Pons (tissue), 1 donor: ENCODE measurements at regions not wholly inside any gene's neighbourhood (a gene's known extent, or its start where the extent isn't known, plus 50 kb on each side); places are given as distances from the start of the nearest gene placed in this dataset.
A peak's percentile ranks its signal among the peaks of the same experiment; 100 is the strongest.
"Not testable (repeated sequence)": the region's sequence is repeated elsewhere in the genome, so short reads cannot be mapped to it uniquely, and the experiment has no call there.

Source experiments
- DNase-seq: peaks from one replicate; pipeline ENCODE4 v3.0.0-alpha.2; 2016; ENCODE audit warnings: low spot score

DNA sequence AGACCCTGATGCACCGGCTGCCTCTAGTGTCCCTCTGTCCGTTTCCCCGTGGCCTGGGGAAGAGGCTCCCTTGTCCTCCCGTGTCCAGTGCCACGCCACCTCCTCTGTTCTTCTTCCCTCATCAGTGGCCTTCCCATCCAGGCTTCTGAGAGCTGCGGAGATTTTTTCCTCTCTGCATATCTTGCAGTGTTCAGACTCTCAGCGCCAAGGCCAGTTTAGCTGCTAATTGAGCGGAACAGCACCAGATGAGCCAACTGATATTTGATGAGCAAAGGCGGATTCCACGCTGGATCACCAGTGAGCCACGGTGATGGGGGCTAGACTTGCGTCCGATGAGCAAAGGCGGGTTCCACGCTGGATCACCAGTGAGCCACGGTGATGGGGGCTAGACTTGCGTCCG, 257.6 kb downstream of the FOXL1 start:
- no peak for DNase-seq

DNA sequence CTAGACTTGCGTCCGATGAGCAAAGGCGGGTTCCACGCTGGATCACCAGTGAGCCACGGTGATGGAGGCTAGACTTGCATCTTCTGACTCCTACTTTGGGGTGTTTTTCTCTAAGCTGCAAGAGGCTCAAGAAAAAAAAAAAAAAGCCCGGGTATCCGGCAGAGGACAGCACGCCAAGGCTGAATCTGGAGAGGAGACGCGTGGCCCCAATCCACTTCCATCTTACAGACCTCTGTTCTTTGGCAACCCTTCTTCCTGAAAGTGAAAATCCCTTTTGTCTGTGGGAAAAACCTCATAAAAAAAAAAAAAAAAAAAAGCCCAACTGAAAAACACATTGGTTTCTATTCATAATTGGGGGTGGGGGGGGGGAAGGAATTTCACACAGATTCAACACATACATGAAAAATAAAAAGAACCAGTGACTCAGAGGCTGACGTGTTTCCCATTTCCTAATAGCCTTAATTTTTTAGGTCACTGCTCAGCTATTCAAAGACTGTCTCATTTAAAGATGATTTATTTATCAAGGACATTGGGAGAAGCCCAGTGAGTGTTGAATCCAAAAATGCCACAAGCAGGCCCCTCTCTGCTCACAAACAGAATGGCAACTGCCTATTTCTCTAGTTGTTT, 258.3 kb downstream of the FOXL1 start:
- DNase-seq: no peak

DNA sequence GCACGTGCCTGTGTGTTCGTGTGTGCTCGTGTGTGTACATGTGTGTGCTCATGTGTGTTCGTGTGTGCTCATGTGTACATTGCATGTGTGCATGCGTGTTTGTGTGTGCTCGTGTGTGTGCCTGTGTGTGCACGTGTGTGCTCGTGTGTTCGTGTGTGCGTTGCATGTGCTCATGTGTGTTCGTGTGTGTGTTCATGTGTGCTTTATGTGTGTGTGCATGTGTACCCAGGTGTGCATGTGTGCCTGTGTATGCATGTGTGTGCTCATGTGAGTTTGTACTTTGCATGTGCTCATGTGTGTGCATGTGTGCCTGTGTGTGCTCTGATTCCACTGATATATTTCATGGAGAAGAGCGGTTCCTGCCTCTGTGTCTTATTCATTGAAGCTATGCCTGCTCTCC, 265.5 kb downstream of the FOXL1 start:
- DNase-seq: no peak

DNA sequence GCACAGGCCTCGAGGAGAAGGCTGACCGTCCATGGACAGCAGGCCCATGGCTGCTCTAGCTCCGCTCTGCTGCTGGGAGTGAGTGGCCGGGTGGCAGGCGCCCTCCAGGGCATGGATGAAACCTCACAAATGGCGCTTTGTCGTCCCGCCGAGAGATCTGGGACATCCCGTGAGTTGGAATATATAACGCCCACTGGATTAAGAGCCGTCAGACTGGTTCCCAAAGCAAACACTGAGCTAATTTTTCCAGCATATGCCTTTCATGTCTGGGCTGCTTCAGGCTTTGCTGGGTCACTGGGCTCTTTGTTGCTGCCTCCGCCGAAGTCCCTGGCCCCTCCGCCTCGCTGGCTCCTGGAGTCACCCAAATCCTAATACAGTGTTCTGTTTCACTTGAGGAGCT, 266.3 kb downstream of the FOXL1 start:
- no peak for DNase-seq

DNA sequence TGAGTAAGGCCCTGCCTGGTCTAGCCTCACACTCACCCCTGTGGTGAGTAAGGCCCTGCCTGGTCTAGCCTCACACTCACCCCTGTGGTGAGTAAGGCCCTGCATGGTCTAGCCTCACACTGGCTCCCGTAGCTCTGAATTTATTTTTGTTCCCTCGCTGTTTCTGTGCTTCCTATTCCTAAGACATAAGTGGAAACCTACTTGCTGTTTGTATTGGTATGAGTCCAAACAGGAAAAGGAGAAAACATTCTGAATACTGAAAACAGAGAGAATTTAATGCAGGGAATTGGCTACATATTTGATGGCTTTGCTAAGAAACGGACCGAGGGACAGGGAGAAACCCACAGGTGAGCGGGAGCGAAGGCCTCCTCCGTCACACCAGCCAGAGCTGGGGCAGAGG, 267.8 kb downstream of the FOXL1 start:
- DNase-seq: no peak

DNA sequence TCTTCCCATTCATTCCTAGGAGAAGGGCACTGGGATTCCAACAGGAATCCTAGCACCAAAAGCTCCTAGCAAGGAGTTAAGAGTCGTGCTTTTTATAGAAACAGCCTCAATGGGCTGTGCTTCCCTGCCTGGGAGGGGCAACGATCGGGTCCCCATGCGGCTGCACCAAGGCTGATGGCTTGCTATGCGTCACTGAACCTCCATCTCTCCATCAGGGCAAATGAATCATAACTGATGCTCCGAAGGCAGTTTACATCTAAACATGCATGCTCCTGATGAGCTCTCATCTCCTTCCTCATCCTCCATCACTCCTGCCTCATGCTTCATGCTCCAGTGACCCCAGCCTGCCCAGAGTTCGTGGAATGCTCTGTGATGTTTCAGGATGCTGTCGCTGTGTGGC, 270.5 kb downstream of the FOXL1 start:
- DNase-seq: no peak

DNA sequence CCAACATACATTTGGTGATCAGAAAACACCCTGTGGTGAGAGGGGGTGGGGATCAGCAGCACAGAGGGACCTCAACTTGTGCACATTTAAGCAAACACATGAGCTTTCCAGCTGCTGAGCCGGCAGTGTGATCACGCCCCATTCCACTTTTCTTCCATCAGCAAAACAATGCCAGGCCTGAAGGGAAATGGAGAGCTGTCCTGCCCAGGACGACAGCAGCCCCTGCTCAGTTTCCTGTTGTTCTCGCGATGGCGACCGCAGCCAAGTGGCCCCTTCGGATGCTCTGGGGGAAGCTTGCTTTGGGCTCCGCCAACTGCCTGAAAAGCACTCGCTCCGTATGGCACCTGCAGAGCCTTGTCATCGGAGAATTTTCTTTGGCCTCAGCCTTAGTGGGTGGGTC, 272.3 kb downstream of the FOXL1 start:
- no peak for DNase-seq

DNA sequence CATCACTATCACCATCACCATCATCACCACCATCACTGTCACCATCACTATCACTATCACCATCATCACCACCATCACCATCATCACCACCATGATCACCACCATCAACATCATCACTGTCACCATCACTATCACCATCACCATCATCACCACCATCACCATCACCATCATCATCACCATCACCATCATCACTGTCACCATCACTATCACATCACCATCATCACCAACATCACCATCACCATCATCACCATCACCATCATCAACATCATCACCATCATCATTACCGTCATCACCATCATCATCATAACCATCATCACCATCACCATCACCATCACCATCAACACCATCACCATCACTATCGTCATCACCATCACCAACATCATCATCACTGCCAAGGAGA, 273.8 kb downstream of the FOXL1 start:
- no peak for DNase-seq

DNA sequence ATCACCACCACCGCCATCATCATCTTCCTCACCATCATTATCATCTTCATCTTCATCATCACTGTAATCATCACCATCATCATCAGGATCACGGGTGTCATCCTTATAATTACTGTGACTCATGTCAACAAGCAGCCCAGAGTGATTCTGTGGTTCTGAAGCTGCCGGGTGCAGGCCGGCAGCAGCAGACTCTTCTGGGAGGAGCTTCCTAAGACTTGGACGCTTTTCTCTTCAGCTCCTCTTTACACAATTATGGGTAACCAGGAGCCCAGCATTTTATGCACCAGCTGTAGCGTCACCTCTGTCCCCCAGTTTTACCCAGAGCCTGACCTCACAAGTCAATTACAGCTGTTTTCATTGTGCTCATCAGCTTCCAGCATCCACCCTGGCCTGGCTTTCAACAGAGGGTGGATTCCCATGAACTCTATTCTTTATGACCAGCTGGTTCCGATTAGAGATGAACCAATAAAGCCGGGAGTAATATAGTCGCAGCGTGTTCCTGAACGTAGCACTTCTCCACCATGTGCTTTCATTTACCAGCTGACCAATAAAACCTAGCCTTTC, 275.8 kb downstream of the FOXL1 start:
- DNase-seq: no peak

DNA sequence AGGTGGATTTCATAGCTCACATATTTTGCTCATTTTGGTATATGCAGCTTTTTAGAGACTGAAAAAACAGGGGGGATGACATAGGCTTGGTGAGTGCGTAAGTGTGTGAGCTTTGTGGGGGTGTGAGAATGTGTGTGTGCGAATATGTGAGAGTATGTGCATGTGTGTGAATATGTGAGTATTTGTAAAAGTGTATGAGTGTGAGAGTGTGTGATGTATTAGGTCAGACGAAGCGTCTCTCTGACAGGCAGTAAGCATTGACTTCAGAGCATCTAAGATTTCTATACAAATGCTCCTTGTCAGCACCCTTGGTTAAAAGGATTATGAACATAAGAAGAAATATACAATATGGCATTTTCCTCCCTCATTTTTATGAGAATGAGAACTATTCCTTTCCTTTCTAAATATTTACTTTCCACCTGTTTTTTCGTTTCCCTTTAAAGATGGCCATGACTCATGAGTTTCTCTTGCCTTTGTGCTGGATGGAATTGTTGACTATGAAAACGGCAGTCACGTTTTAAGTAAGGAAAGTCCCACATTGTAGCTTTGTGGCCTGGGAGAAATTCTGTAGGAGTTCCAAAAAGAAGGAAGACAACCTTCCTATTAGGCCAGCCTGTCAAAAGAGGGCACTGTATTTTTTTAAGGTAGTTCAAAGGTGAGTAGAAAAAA, 276.4 kb downstream of the FOXL1 start:
- DNase-seq: no peak

DNA sequence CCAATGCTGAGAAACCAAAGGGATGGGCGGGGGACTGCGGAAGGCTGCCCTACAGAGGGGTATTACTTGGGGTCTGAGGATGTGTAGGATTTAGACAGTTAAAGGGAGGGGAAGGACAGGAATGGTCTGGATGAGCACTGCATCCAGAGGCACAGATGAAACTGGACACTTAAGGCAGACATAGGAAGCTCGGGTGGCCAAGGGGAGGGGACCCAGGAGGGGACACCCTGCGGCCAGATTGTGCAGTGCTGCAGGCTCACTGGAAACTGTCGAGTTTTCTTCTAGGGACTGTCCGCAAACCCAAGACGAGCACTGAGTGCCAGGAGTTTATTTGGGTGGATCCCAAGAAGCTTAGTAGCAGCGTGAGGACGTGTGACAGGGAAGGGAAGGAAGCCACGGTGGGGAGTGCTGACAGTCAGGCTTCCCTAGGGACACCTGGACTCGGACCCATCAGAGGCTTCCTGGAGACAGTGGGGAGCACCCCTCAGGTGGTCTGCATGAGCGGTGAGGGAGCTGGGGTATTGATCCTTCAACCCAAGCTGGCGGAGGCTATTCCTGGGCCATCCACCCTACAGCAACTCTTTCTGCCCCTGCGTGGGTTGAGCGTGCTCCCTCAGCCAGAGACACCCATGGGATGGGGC, 278.7 kb downstream of the FOXL1 start:
- DNase-seq: no peak

DNA sequence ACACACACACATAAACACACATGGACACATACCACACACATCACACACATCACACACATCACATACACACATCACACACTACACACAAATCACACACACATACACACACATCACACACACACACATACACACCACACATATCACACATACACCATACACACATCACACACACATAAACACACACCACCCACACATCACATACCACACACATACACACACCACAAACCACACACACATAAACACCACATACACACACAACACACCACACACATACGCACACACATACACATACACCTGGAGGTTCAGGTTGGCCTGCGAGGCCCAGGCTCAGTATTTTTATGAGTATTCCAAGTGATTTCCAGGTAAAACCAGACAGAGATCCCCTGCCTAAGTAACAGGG, 279.5 kb downstream of the FOXL1 start:
- no peak for DNase-seq

DNA sequence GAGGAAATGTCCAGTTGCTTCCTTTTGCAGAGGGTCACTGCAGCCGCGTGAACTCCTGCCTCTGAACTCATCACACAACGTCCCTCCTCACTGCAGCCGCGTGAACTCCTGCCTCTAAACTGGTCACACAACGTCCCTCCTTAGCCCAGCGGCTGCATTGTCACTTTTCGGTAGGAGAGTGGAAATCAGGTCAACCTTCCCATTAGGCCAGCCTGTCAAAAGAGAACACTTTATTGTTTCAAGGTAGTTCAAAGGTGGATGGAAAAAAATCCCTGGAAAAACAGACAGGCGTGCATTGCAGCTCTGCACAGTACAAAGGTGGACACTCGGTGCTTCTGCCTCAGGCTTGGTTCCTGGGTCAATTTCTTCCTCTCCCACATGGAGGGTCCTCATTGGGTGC, 280.2 kb downstream of the FOXL1 start:
- no peak for DNase-seq

DNA sequence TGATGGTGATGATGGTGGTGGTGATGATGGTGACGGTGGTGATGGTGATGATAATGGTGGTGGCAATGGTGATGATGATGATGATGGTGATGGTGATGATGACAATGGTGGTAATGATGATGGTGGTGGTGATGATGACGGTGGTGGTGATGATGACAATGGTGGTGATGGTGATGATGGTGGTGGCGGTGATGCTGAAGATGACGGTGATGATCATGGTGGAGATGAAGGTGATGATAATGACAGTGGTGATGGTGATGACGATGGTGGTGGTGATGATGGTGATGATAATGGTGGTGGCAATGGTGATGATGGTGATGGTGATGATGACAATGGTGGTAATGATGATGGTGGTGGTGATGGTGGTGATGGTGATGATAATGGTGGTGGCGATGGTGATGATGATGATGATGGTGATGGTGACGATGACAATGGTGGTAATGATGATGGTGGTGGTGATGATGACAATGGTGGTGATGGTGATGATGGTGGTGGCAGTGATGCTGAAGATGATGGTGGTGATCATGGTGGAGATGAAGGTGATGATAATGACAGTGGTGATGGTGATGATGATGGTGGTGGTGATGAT, 283.0 kb downstream of the FOXL1 start:
- DNase-seq: not testable (repeated sequence)

DNA sequence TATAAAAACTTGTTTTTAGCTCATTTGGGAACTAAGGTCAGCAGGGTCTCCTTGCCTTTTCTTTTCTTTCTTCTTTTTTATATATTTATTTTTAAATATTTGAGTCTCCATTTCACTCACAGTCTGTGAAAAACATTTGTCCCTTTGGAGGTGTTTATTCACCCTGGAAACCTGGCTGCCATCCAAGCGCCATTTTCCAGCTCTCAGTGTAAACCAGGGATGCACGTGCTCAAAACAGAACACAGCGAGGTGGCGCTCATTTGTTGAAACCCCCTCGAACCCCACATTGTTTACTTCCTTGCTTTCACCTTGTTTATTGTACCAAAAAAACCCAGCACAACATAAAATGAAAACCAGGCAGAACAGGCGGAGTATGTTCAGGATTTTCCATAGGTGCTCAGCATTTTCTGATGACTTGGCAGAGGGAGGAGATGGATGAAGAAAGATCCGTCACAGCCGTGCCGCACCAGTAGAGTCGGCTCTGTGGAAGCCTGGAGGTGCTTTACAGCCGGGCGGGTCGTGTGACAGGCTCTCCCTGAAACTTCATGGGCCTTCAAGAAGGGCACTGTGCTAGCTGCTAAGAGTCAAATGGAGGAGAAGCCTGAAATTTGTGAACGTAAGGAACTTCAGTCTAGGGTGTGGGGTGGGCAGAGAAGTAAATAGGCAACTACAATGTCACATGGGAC, 284.4 kb downstream of the FOXL1 start:
- DNase-seq: no peak

DNA sequence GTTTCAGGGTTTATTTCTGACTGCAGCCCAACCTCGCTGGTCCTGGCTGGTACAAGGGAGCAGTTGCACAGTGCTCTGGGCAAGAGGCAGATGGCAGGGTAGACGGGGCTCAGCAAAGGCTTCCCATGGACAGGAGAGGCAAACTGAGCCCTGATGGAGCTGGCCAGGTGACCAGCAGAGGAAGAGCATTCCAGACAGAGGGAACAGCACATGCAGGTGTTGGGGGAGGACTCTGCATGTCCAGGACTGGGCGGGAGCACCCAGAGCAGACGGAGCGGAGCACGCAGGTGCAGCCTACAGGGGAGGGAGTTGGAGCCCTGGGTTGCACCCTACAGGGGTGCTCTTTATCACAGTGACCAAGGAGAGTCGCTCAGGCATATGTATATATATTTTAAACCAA, 285.3 kb downstream of the FOXL1 start:
- DNase-seq: no peak

DNA sequence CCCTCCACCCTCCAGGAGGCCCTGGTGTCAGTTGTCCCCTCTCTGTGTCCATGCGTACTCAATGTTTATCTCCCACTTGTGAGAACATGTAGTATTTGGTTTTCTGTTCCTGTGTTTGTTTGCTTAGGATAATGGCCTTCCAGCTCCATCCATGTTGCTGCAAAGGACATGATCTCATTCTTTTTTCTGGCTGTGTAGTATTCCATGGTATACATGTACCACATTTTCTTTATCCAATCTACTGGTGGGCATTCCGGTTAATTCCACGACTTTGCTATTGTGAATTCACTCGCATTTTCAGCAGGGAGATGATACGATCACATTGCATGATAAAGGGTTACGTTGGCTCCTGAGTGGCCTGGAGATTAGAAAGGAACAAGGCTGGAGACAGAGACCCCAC, 286.2 kb downstream of the FOXL1 start:
- no peak for DNase-seq

DNA sequence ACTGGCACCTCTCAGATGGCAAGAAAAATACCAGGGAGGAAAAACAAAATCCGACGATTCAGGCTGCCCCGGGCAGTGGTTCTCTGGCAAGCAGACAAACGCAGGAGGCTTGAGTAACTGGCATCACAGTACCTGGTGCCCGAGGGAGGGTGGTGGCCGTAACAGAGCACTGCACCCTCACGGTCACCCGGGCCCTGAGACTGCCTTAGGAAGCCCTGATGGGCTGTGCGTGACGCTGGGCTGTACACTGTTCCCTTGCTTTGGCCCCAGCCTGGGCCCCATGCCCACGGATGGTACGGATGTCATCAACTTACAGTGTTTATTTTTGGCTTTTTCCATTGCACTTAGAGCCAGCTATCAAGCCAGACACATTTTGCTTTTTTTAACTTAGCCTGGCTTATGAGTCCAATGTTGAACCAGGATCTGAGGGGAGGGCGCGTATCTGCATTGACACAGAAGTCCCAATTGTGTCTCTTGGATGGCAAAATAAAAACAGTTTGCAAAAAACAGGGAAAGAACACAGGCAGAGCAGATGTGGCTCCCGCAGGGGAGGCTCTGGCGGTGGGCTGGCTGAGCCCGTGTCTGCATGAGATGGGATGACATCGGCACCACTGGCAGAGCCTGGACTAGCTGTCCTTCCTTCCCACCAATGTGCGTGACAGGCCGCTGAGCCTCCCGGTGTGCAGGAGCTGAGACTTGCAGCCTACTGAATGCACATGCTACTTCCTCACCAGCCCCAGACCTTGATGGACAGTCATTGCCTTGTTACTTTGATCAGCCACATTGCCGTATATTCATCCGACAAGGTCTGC, 287.7 kb downstream of the FOXL1 start:
- DNase-seq: peak; percentile 1

DNA sequence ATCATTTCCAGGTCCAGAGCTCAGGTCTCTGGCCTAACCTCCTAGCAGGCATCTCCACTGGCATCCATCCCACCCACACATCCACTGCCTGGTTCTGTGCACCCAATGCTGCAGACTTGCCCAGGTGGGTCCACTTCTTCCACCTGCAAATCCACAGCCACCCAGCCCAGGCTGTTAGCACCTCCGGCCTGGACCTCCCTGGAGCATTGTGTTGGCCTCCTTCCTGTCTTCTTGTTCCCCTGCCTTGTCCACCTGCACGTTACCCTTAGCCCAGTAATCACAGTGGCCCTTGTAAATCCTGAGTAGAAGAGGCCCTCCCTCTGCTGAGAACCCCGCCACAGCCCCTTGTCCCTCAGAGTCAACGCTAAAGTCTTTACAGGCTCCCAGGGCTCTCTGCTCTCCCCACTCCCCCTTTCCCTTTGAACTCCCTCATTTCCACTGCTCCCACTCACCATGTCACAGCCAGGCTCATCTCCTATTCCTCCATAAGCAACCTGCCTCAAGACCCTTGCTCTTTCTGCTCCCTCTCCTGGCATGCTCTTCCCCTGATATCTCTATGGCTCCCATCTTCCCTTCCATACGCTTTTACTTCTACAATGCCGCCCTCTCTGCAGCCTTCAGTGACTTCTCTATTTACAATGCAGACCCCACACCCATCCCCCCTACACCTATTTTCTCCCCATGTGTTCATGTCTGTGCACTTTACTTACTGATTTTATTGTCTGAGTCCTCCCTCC, 288.8 kb downstream of the FOXL1 start:
- no peak for DNase-seq

DNA sequence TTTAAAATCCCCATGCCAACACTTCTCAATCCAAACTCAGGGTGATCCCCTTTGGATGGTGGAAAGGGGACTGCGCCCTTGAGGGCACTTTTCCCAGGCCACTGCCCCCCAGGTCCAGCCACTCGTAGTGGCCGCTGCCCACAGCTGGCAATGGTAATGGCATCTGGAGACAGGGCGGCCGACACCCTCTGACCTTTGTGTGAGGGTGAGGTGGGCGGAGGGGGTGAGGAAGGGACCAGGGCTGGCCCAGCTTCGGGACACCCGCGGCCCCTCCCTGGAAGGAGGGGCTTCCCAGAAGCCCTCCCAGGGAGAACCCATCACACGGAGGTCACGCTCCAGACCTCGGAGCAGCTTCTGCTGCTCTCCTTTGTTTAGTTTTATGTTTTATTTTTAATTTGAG, 289.7 kb downstream of the FOXL1 start:
- no peak for DNase-seq

DNA sequence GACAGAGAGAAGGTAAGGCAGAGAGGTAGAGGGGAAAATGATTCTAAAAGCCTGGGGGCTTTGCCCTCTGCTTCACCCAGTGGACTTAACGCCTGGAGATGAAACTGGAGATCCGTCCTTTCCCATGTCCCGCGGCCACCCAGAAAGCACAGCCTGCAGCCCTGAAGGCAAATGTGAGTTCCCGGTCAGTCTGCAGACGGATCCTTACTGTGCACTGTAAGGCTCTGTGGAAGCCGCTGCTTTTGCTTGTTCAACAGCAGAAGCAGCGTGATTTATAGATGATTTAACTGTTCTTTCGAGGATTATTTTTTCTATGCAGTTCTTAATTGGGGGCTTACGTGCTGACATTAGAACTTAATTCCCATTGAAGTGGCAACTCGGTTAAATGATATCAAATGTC, 290.4 kb downstream of the FOXL1 start:
- DNase-seq: no peak
